Kasumi-1 (cell line): ENCODE measurements at regions not wholly inside any gene's neighbourhood (a gene's known extent, or its start where the extent isn't known, plus 50 kb on each side); places are given as distances from the start of the nearest gene placed in this dataset.

Experiments
- DNase-seq, 2 experiments: peaks; one replicate each; lab custom pipeline; 2025; lab: John Stamatoyannopoulos, UW

GRCh38 chr5:173463207-173463606 is 135.0 kb upstream of the STC2 start:
- no peak for DNase-seq

DNA sequence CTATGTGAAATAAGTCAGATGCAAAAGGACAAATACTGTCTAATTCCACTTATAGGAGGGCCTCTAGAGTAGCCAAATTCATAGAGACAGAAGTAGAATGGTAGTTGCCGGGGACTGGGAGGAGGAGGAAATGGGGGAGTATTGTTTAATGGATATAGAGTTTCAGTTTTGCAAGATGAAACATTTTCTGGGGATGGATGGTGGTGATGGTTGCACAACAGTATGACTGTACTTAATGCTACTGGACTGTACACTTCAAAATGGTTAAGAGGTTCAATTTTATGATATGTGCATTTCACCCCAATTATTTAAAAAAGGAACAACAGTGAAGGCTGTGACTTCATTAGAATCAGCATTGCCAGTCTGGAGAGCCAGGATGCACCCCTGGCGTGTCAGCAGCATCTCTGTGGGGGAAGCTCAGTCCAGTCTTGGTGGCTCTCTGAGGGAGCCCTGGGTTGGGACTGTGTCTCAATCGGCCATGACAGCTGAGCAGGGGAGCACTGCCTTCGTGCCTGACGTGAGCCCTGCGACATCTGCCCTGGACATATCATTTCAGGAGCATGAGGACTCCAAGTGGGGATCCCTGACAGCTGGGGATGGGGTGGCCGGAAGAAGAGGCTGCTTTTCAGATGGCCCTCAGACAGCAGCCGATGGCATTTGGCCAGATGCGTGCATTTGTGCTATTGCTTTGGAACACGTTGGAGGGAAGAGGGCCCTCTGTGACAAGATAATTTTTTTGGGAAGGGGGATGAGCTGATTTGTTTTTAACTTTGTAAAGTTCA is 130.8 kb upstream of the STC2 start:
- DNase-seq, result peak in 1 of 2 experiments; percentile 2

GRCh38 chr5:173457482-173457881 is 129.3 kb upstream of the STC2 start:
- no peak for DNase-seq

GRCh38 chr5:173456751-173457171 is 128.5 kb upstream of the STC2 start:
- DNase-seq, result peak; percentile 66 to 68

- DNase-seq, result no peak
Observed at GRCh38 chr5:173456181-173456580, 128.0 kb upstream of the STC2 start.

GRCh38 chr5:173455599-173455957 is 127.4 kb upstream of the STC2 start:
- no peak for DNase-seq

GRCh38 chr5:173454736-173455598 is 126.8 kb upstream of the STC2 start:
- no peak for DNase-seq

- DNase-seq, result no peak
Observed at GRCh38 chr5:173454361-173454735, 126.1 kb upstream of the STC2 start.

DNA sequence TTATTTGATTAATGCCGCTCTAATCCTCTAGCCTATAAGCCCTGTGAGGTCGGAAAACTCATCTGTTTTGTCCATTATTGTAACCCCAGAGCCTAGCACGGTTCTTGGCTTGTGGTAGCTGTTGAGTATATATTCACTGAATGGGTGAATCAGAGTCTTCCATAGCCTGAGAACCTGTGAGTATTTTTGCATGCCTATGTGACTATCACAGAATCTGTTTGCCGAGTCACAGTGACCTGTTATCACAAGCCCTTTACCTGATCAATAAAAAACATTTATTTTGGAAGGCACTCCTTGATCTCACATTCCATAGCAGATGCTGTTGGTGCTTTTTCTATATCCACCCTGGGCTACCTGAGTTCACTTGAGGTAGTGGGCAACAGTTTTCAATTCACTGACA is 125.0 kb upstream of the STC2 start:
- DNase-seq, result no peak

DNA sequence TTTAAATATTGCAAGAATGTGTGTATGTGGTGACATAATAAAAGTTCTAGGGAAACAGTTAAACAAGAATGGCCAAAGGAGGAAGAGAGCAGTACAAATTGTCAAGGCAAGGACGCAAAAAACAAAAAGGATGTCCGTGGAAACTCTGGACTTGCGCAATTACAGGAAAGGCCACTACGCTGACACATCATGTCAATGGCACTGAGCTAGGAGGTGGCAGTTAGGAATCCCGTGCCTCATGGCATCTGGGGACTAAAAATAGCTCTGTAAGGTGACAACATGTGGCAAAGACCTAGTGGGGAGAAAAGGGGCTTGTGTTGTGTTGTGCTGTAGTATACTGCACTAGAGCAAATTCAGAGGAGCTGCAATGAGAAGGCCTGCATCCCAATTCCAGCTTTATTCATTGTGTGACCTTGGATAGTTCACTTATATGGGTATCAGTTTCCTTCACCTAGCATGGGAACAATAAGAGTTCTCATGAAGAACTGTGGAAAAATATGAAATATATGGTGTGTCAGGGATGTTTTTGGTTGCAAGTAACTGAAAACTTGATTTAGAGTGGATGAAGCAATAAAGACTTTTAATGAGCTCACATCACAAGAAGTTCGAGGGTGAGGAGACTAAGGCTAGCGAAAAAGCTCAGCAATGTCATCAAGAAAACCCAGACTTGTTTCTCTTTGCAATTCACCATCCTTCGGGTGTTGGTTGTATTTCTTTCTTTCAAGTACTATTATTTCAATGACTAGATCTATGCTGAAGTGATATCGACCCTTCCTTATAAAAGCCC is 124.1 kb upstream of the STC2 start:
- no peak for DNase-seq

- no peak for DNase-seq
Observed at GRCh38 chr5:173451651-173452050, 123.4 kb upstream of the STC2 start.

- peak; percentile 40 to 41 for DNase-seq
Observed at GRCh38 chr5:173451031-173451430, 122.8 kb upstream of the STC2 start.

GRCh38 chr5:173450188-173450587 is 122.0 kb upstream of the STC2 start:
- DNase-seq, result no peak

DNA sequence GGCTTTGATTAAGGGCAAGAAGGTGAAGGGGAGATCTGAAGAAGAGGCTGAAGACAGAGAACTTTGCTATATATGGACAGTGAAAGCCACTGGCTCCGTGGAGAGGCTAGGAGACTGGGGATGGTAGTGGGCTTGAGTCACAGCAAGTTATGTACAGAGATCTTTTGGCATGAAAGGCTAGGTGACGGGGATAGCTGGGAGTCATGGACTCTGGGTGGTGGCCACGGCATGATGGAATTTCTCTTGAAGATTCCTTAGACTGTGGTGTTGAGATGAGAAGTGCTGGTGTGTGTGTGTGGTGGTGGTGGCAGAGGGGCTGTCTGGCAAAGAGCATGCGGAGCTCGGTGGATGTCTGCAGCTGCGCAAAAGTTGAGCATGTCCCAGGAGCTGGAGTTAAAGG is 120.6 kb upstream of the STC2 start:
- no peak for DNase-seq

DNA sequence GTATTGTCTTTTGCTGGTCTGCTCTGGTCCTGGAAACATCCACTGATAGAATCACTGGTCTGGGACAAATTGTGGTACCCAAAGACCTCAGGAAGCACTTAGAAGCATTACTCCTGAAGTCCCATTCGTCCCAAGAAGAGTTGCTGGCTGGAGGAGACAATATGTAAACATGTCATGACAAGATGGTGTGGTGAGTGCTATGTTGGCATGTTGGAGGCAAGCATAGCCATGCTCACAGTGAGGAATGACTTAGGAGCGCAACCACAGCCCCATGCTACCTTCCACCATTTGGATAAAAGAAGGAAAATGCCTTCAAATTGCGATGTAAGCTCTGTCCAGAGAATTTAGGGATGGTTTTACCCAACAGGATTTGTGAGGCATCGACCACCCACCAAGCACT is 115.8 kb upstream of the STC2 start:
- no peak for DNase-seq

DNA sequence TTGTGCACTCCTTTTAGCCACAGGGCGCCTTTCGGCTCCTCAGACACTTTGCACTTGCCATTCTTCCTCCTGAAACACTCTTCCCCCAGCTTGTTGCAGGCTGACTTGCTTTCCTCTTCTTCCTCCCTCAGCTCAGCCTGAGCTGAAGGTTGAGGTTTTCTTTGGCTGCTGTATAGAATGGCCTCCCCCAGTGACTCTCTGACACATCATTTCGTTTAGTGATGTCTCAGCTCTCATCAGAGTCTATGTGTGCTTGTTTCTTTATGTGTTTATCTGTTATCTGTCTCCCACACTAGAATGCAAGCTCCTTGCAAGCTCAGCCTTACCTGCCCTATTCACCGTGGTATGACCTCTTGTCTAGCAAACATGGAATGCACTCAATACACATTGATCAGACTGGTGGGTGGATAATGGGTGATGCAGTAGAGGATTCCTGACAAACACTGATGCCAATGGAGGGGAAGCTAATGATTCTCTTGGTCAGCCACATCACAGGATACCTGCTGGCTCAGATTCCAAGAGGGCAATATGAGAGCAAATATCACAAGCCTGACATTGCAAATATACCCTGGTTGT is 112.9 kb upstream of the STC2 start:
- DNase-seq, result no peak

DNA sequence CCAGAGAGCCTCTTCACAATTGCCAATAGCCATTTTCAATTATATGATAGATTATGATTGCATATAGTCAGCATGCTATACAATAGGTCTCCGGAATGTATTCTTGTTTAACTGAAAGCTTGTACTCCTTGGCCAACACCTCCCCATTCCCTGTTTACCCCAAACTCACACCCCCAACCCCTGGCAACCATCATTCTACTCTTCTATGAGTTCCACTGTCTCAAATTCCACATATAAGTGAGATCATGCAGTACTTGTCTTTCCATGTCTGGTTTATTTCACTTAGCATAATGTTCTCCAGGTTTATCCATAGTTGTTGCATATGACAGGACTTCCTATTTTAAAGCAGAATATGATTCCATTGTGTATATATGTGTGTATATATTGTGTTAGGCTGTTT is 110.7 kb upstream of the STC2 start:
- DNase-seq, result no peak

DNA sequence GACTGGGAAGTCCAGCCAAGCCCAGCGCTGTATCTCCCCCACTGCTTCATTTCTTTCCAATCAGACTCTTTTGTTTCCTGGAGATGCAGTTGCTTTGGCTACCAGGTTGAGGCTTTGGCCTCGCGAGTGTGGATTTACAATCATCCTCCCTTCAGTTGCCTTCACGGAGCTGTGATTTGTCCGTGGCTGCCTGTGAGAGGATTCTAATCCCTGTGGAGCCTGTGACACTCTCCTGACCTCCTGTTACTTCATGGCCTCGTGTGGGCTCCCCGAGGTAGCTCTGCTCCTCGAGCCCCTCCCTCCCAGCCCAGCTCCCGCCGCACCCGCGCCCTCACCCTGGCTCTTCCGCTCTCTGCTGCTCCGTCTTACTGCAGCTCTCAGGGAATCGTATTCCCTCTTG is 107.2 kb upstream of the STC2 start:
- DNase-seq, result no peak

DNA sequence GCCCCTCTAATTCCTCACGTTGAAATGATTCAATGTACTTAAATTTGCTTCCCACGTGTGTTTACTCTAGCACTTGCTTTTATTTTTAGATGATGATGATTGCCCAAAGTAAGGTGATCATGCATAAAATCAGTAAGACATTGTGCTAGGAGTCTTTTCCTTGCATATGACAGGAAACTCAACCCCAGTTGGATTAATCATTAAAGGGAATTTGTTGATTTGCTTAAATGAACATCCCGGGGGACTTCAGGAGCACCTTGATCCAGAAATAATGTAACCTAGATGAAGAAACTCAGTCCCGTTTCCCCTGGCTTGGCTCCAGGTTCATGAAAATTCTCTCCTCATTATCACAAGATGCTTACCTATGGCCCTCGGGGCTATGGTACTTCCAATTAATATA is 106.1 kb upstream of the STC2 start:
- no peak for DNase-seq

DNA sequence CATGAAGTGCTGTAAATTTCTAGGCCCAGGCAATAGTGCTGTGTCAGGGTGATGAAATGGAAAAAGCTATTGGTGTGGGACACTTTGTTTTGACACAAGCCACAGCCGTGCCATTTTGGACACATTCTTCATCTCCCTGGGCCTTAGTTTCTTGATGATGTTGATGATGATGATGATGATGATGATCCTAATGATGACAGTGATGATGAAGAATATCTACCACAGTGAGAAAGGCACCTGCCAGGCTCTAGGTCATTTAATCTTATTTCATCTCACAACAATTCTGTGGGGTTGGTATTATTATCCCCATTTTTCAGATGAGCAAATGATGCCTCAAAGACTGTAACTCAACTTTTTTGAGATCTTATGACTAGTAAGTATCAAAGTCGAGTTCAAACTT is 102.2 kb upstream of the STC2 start:
- no peak for DNase-seq

GRCh38 chr5:173429489-173430150 is 101.4 kb upstream of the STC2 start:
- DNase-seq, result no peak
